K562 (cell line): ENCODE measurements at regions not wholly inside any gene's neighbourhood (a gene's known extent, or its start where the extent isn't known, plus 50 kb on each side); places are given as distances from the start of the nearest gene placed in this dataset.

ENCODE experiments used
- ATAC-seq: fragments of 200-7000 bp; cut with Tn5 transposase; 3 replicates; pipeline ENCODE4 v1.9.1; 2020; ENCODE audit warnings: moderate library complexity
- BruUV-seq: library from RNA; stranded (reverse); fragments of 400-500 nt; replicated peaks from 2 replicates; lab custom pipeline; 2021; lab: Mats Ljungman, UMichigan
- CTCF ChIA-PET: fragments of 300-600 bp; formaldehyde crosslinking; extraction: SDS; loops from one replicate; lab custom pipeline; 2021; ENCODE audit warnings: low intra/inter-chr PET ratio; lab: Yijun Ruan, JAX
- POLR2A ChIA-PET: fragments of 300-600, 350-650 bp; sonication (Branson Sonifier 250); formaldehyde crosslinking; extraction: SDS; loops from one replicate; lab custom pipeline; 2021; ENCODE audit warnings: antibody characterized with exemption, inconsistent platforms; lab: Yijun Ruan, JAX
- DNase-seq, 4 experiments: peaks; one replicate each; pipeline versions ENCODE4 v3.0.0 to v3.0.0-alpha.2; 2011 to 2018; ENCODE audit warnings: low spot score in 3 of 4, mixed read lengths in 3 of 4; ENCODE audit errors: extremely low read depth in 1 of 4
- FAIRE-seq: peaks from 2 replicates; lab custom pipeline; 2011; peaks lifted over from hg19 to GRCh38; lab: Jason Lieb, UNC
- H2AFZ ChIP-seq: 2 replicates; pipeline ENCODE4 v1.6.0; 2011; ENCODE audit warnings: low read depth, low read length, control low read depth, inconsistent platforms
- H3K27ac ChIP-seq: fragments of 200-600 bp; 3 replicates; pipeline ENCODE4 v1.8.0; 2011; ENCODE audit warnings: low read depth, mild to moderate bottlenecking, control low read depth, inconsistent platforms, low read length, moderate library complexity, mixed read lengths; ENCODE audit errors: extremely low read depth
- H3K27me3 ChIP-seq, 2 experiments: fragments of 300-600 bp in 1 of 2; 2 replicates in 1 of 2; 3 replicates in 1 of 2; pipeline versions ENCODE4 v1.6.0 to v1.8.0; 2011; ENCODE audit warnings: inconsistent platforms in 2 of 2, low read length in 2 of 2, mild to moderate bottlenecking in 1 of 2, mixed read lengths in 1 of 2, moderate library complexity in 1 of 2; ENCODE audit not compliant: control insufficient read depth in 2 of 2, insufficient read depth in 2 of 2
- H3K36me3 ChIP-seq: fragments of 300-600 bp; 3 replicates; pipeline ENCODE4 v1.8.0; 2011; ENCODE audit warnings: mild to moderate bottlenecking, low read length, inconsistent platforms; ENCODE audit not compliant: control insufficient read depth, insufficient read depth
- H3K4me1 ChIP-seq, 2 experiments: fragments of 200-600 bp in 1 of 2; replicated peaks in 1 of 2; 2 replicates in 1 of 2; 3 replicates in 1 of 2; pipeline versions ENCODE4 v1.5.1 to v1.8.0; 2011; ENCODE audit warnings: inconsistent platforms in 2 of 2, low read length in 2 of 2, mild to moderate bottlenecking in 1 of 2, mixed read lengths in 1 of 2, moderate library complexity in 1 of 2; ENCODE audit not compliant: control insufficient read depth in 2 of 2, insufficient read depth in 2 of 2
- H3K4me2 ChIP-seq: 2 replicates; pipeline ENCODE4 v1.6.1; 2011; ENCODE audit warnings: low read length, control low read depth, inconsistent platforms, mixed read lengths; ENCODE audit not compliant: insufficient read depth
- H3K4me3 ChIP-seq: fragments of 200-600 bp; sonication (generic), shearing (Covaris generic); 2 replicates; pipeline ENCODE4 v1.5.1; 2016; ENCODE audit warnings: control low read depth, inconsistent platforms
- H3K79me2 ChIP-seq: fragments of 200-600 bp; 3 replicates; pipeline ENCODE4 v1.8.0; 2011; ENCODE audit warnings: low read length, inconsistent platforms; ENCODE audit not compliant: control insufficient read depth, insufficient read depth
- H3K9ac ChIP-seq, 2 experiments: 2 replicates each; pipeline versions ENCODE4 v1.6.0 to v1.6.1; 2011; ENCODE audit warnings: low read depth in 2 of 2, low read length in 2 of 2, control low read depth in 1 of 2, inconsistent platforms in 1 of 2, mild to moderate bottlenecking in 1 of 2, mixed read lengths in 1 of 2; ENCODE audit not compliant: insufficient read depth in 1 of 2
- H3K9me1 ChIP-seq: one replicate; pipeline ENCODE4 v1.6.0; 2011; ENCODE audit warnings: inconsistent platforms, mild to moderate bottlenecking, low read length, moderate library complexity; ENCODE audit not compliant: control insufficient read depth, insufficient read depth
- H3K9me3 ChIP-seq: replicated peaks from 2 replicates; pipeline ENCODE4 v1.5.1; 2011; ENCODE audit warnings: low read depth, low read length, inconsistent platforms; ENCODE audit not compliant: control insufficient read depth, insufficient read depth
- H4K20me1 ChIP-seq: replicated peaks from 2 replicates; pipeline ENCODE4 v1.6.1; 2011; ENCODE audit warnings: low read length, inconsistent platforms, mixed read lengths; ENCODE audit not compliant: control insufficient read depth, insufficient read depth
- CREB3L1 ChIP-seq: fragments of 450-650 bp; IDR thresholded peaks from 2 replicates; pipeline ENCODE4 v1.6.1; 2014; ENCODE audit warnings: low read depth, mild to moderate bottlenecking, moderate library complexity, borderline replicate concordance
- GABPA ChIP-seq: fragments of 200-800 bp; sonication (Bioruptor generic); conservative IDR thresholded peaks from 2 replicates; pipeline ENCODE4 v1.6.1; 2016; ENCODE audit warnings: low read depth, missing genetic modification characterization, missing compliant biosample characterization
- NR2C2 ChIP-seq, 2 experiments: fragments of 200-800 bp in 1 of 2; sonication (Bioruptor generic) in 1 of 2; sonication (generic) in 1 of 2; formaldehyde crosslinking in 1 of 2; IDR thresholded peaks; 2 replicates each; pipeline versions ENCODE4 v1.6.1 to v1.8.0; 2016 to 2022; ENCODE audit warnings: mild to moderate bottlenecking in 1 of 2, missing compliant biosample characterization in 1 of 2, missing genetic modification characterization in 1 of 2, missing genetic modification reagents in 1 of 2
- POLR2A ChIP-seq: fragments of 450-650 bp; conservative IDR thresholded peaks from 2 replicates; pipeline ENCODE4 v1.6.1; 2016
- PPARD ChIP-seq: fragments of 250-450 bp; sonication (Bioruptor Pico); IDR thresholded peaks from 2 replicates; pipeline ENCODE4 v1.8.0; 2022; ENCODE audit warnings: inconsistent platforms, mild to moderate bottlenecking, moderate library complexity
- RFX7 ChIP-seq: fragments of 250-450 bp; sonication (Bioruptor Pico); IDR thresholded peaks from 2 replicates; pipeline ENCODE4 v1.5.1; 2021; ENCODE audit warnings: mild to moderate bottlenecking
- RREB1 ChIP-seq: fragments of 250-450 bp; sonication (Bioruptor Pico); IDR thresholded peaks from 2 replicates; pipeline ENCODE4 v1.4.0; 2020
- TEAD4 ChIP-seq, 2 experiments: sonication (generic) in 1 of 2; formaldehyde crosslinking in 1 of 2; IDR thresholded peaks; 2 replicates each; pipeline versions ENCODE4 v1.6.1 to v1.8.0; 2012 to 2022; ENCODE audit warnings: borderline replicate concordance in 1 of 2, inconsistent platforms in 1 of 2, low read length in 1 of 2, mild to moderate bottlenecking in 1 of 2, missing genetic modification reagents in 1 of 2
- ZBTB8A ChIP-seq: fragments of 450-650 bp; IDR thresholded peaks from 2 replicates; pipeline ENCODE4 v1.6.1; 2018; ENCODE audit warnings: mild to moderate bottlenecking, moderate library complexity; ENCODE audit not compliant: partially characterized antibody
- WGBS: fragments of 100-300 bp; shearing (Covaris generic); methylation state at CpG from one replicate; pipeline ENCODE4 v1.1.6; 2016; ENCODE audit warnings: low coverage, mixed read lengths; ENCODE audit not compliant: insufficient coverage; ENCODE audit errors: missing lambda C conversion rate; 5-methylcytosine and 5-hydroxymethylcytosine counted together
- in situ Hi-C: fragments of 300-500 bp; cut with MboI; formaldehyde crosslinking; loops from 4 replicates; pipeline ENCODE4 v1.15.0; 2018; ENCODE audit warnings: inconsistent platforms, mixed read lengths
- intact Hi-C: fragments of 100-400 bp; cut with micrococcal nuclease; formaldehyde crosslinking; loops from 2 replicates; pipeline ENCODE4 v1.14.2; 2022

DNA sequence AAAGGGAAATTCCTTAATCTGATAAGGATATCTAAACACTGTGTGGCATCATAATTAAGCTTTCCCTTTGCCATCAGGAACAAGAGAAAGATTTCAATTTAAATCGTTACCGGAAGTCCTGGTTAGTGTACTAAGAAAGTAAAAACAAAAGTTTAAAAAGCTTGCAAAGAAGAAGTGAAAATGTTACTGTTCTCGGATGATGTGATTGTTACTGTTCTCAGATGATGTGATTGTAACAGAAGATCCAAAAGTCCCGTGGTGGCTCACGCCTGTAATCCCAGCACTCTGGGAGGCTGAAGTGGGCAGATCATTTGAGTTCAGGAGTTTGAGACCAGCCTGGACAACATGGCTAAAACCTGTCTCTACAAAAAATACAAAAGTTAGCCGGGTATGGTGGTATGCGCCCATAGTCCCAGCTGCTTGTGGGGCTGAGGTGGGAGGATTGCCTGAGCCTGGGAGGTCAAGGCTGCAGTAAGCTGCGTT, 62.5 kb downstream of the RGS12 start:
- H3K36me3 ChIP-seq = no peaks in the 10 kb centered on the region
- no peaks in the 10 kb centered on the region for H3K9me1 ChIP-seq
- no peaks in the 10 kb centered on the region for H3K4me1 ChIP-seq
- H3K4me3 ChIP-seq = no peak overlapping the region
- H3K27ac ChIP-seq = no peak overlapping the region
- H3K9ac ChIP-seq = no peak overlapping the region
- intact Hi-C loops (no loop called here), in situ Hi-C loops (no loop called here)
- H2AFZ ChIP-seq = no peak overlapping the region
- no peak overlapping the region for H3K4me2 ChIP-seq
- H3K9me3 ChIP-seq = no peaks in the 10 kb centered on the region; the same call in 1 of the 2 replicates
- BruUV-seq = no TSS peak
- no peak for TF ChIP-seq NR2C2 (CRISPR knock-in tag; IDR thresholded peaks at IDR 0.05)
- TF ChIP-seq NR2C2 (tag; IDR thresholded peaks at IDR 0.05) = no peak
- TF ChIP-seq TEAD4 (IDR thresholded peaks at IDR 0.05; ENCODE audit: low read length) = no peak
- no peak for TF ChIP-seq TEAD4 (CRISPR knock-in tag; IDR thresholded peaks at IDR 0.05; ENCODE audit: borderline replicate concordance)
- no peak for TF ChIP-seq PPARD (CRISPR knock-in tag)
- no peak for TF ChIP-seq RFX7
- TF ChIP-seq POLR2A = no peak
- TF ChIP-seq RREB1 (CRISPR knock-in tag) = no peak
- no peak for TF ChIP-seq GABPA (tag)
- no peak for TF ChIP-seq ZBTB8A
- no peak for TF ChIP-seq CREB3L1
- H3K27me3 ChIP-seq = peaks cover 0 to 5% of the 10 kb centered on the region in 2 experiments; a peak in 1 of 5 replicates
- no peaks in the 10 kb centered on the region for H4K20me1 ChIP-seq
- H3K79me2 ChIP-seq = no peaks in the 10 kb centered on the region
- ChIA-PET POLR2A (no interaction called here), CTCF (interaction anchor here (0.6 kb wide), 1 partner anchor 14 kb away, joined by 3 read pairs; no protein-coding TSS in a partner anchor)
- ATAC-seq (no peak), DNase-seq (no peak), FAIRE-seq (no peak)
- 28% methylated on average over 7 of the region's 8 CpGs for WGBS
